HG03039 (cell line): ENCODE measurements at regions not wholly inside any gene's neighbourhood (a gene's known extent, or its start where the extent isn't known, plus 50 kb on each side); places are given as distances from the start of the nearest gene placed in this dataset.
"Not testable (repeated sequence)": the region's sequence is repeated elsewhere in the genome, so short reads cannot be mapped to it uniquely, and the experiment has no call there.

ENCODE experiments used
- ATAC-seq: cut with Tn5 transposase; IDR thresholded peaks from one replicate; pipeline ENCODE4 v1.9.1; 2021; ENCODE audit warnings: mild to moderate bottlenecking, moderate library complexity; ENCODE audit not compliant: unreplicated experiment

DNA sequence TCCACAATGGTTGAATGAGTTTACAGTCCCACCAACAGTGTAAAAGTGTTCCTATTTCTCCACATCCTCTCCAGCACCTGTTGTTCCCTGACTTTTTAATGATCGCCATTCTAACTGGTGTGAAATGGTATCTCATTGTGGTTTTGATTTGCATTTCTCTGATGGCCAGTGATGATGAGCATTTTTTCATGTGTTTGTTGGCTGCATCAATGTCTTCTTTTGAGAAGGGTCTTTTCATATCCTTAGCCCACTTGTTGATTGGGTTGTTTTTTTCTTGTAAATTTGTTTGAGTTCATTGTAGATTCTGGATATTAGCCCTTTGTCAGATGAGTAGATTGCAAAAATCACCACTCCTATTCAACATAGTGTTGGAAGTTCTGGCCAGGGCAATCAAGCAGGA lies 287.6 kb upstream of the RASGRP1 start:
- ATAC-seq = not testable (repeated sequence)

DNA sequence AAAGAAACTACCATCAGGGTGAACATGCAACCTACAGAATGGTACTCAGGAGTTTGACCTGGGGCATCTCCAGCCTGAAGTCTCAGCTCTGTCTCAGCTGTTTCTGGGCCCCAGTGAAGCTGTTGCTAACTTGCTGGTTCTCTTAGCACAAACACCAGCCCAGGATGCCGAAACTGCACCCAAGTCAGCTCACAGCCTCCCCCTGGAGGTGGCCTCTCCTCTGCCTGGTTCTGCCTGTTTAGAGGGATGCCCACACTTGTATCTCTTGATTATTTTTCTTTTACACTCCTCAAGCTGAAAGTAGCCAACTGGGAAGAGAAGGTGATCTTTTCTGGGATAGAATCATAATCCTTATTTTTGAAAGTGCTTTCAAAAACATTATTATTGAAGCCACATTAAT lies 289.0 kb upstream of the RASGRP1 start:
- no peak for ATAC-seq

DNA sequence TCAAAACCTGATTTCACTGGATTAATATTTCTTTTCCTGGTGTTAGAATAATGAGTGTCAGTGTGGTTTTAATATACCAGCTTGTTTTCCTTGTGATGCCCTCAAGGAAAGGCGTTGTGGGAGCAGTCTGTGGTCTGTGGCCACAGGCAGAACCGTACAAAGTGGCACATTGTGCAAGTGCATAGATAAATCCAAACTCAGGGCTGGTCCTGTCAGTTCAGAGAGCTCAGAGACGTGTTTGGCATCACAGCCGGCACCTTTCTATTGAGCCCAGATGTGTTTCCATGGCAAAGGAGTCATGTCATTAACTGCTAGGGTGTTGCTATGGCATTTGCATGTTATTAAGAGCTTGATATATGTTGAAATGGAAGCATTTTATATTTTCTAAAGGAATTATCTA lies 289.9 kb upstream of the RASGRP1 start:
- ATAC-seq = no peak

DNA sequence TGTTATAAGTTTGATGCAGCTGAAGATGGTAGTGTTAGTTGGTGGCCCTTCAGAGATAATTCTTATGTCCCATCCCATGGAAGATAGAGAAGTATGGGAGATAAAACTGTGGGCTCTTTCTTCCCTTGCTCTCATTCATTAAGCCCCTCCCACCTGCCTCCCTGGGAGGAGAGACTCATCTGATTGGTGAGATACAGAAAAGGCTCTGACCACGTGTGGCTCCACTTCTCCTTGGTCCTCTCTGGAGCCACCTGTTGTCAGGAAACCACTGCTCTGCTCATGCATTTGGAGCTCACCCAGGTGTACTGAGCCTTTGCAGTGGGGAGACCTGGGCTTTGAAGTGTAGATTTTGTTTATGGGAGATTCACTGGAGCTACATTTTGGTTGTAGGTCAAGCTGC lies 293.2 kb upstream of the RASGRP1 start:
- ATAC-seq = no peak

DNA sequence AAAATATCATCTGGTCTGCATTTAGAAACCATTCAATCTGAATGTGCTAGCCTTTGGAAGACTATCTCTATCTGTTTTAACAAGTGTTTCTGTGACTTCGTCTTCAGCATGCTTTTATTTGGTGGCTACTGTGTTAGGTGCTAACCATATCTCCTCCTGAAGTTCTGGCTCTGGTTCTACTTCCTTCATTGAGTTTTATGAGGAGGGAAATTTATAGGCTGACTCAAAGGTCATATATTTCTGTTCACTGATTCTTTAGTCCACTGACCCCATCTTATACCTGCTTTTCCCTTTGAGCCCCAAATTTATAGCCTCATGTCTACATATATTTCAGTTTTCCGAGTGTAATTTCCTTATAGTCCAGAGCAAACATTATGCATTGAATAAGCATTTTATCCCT lies 295.0 kb upstream of the RASGRP1 start:
- no peak for ATAC-seq

DNA sequence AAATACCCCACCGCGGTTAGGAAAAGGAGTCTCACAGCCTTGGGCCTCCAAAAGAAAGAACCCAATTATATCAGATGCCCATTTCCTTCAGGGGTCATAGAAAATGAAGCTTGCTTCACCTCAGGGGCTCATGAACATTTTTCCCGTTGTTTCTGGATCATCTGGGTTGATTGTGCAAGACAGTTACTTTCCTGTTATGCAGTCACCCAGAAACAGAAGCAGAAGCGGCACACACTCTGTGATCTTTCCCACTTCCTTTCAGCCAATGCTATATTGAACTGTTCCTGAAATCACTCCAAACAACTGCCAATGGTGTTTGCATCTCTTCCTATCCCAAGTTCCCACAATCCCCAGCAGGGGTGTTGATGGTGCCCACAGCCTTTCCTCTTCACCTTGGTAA lies 295.6 kb upstream of the RASGRP1 start:
- ATAC-seq = no peak

DNA sequence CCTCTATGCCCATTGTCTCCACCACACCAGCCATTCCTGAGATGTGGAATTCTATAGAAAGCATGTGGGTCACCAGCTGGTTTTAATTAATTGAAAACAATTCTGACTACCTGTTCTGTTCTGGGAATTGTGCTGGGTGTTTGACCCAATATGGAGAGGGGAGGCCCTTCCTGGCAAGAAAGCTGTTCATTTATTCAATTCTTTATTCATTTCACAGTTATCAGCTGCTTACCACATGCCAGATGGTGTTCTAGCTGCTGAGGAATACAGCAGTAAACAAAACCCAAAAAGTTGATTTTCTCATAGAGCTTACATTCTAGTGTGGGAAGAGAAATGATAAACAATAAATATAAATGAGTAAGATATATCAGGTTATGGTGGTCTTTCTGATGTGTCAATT lies 296.1 kb upstream of the RASGRP1 start:
- ATAC-seq = no peak

DNA sequence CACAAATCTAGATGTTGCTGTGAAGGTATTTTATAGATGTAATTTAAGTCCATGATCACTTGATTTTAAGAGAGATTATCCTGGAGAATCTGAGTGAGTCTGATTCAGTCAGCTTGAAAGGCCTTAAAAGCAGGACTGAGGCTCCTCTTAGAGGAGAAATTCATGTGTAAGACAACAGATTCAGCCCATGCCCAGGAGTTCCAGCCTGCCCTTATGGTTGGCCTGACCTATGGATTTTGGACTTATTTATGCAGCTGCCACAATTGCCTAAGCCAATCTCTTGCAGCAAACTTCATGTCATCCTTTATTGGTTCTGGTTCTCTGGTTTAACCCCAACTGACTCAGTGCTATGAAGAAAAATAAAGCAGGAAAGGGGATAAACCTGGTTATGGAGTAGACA lies 296.5 kb upstream of the RASGRP1 start:
- ATAC-seq = no peak

DNA sequence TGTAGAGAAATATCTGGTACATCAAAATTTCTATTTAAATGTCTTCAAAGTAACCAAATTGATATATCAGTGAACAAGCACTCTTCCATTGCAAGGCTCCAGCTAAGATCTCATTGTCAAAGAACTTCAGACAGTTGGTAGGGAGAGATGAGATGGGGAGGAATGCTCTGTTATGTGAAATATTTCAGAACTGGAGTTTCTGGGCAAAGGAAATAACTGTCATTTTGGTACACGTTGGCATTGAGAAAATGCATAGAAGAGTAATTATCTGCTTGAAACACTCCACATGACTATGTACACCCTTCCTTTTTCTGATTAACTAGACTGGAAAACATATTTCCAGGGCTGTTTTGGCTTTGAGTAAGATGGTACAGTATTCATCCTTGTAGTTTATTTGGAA lies 297.5 kb upstream of the RASGRP1 start:
- ATAC-seq = no peak

DNA sequence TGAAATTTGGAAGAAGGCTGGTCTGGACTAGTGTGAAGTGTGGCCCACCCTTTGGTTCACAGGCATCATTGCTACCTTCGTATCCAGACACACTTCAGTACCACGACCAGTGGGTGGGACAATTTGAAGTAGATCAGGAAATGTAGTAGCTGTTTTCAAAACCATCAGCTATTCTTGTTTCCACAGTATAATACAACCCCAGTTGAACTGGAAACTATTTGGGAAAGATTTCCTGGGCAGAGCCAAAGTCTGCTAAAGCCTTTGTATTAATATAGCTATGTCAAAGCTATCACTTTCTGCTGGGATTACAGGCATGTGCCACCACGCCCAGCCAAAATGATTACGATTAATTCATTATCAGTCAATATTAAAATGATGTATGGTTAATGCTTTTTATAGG lies 298.8 kb upstream of the RASGRP1 start:
- no peak for ATAC-seq

DNA sequence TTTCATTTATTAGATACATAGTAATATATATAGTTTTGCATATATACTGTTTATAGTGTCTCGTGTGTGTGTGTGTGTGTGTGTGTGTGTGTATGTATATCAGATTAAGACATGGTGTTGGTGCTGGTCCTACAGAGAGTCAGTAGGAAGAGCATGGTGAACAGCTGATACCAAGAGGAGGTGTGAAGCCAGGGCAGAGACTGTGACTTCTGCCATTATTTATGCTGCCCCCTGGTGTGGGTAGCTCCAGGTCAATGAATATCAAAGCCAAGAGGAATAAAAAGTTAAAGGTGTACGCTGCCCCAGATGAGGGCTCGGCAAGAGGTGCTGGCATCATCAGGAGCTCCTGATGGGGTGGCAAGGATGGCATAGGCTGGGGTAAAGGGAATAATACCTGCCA lies 299.5 kb upstream of the RASGRP1 start:
- ATAC-seq = no peak

DNA sequence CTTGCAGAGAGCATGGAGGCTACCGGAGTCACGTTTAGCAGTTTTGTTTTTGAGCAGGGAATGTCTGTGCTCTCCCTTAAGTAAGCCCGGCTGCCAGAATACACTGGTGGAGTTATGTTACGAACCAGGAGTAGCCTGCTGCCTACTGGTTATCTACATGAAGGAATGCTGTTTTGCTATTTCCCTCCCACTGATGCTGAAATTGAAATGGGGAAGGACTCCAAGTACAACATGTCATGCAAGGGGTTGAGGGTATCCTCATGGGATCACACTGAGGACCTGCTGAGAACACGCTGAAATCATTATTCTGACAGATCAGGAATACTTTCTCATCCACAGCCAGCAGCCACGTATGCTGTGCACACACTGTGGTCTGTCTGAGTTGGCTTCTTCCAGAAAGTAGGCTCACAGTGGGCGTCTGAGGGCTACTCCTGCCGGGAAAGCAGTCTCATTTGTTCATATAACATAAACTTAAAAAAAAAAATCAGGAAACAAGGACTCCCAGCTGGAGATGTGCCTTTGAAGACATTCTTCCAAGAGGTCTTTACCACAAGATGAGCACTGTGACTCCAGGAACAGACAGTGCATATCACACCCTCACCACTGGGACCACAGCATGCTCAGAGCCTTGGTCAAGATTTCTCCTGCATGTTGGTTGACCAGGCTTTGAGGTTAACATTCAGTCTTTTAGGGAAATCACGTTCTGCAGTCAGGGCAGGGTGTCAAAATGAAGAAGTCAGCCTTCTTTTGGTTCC lies 300.4 kb upstream of the RASGRP1 start:
- ATAC-seq = no peak

DNA sequence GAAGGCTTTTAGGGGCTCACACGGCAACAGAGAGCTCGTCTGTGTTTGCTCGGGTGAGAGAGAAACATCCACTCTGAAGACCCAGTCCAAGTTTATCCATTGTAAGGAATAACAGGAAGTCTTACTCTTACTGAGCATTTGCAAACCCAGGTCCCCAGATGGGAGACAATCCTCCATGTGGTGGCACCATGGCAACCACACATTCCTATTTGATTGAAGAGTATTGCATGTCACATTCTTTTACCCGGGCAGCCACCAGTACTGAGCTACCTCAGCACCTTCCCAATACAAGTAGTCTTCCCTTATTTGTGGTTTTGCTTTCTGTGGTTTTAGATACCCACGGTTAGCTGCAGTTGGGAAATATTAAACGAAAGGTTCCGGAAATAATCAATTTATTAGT lies 302.9 kb upstream of the RASGRP1 start:
- no peak for ATAC-seq

DNA sequence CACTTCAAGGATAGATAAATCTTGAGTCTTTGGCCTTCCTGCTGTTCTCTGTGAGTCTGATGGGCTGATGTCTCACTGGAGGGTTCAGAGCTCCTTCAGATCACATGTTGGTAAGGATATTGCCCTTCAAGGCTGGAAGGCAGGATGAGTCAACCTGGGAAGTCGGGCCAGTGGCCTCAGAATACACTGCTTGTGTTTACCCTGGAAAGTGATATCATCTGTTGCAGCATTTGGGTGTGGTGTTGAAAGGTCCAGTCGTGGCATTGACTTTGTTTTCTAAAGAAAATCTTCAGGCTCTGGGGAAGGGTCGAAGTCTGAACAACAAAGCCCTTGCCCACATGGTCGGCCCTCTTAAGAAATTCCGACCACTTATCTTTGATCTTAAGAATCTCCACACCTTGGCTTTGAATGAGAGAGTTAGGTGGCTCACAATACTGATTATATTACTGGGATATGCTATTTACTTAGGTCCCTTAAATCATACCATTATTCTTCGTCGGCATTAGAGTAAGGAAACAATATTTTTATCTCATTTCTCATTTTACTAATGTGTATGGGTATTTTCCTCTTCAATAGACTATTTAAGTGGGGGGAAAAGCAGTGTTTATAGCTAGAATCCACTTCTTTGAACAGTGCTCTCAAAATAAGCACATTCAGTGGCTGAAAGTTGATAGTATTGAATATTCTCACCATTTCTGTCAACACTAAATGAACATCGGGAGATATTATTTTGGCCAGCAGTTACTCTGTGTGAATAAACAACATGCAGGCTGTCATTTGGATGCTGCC lies 303.9 kb upstream of the RASGRP1 start:
- no peak for ATAC-seq

DNA sequence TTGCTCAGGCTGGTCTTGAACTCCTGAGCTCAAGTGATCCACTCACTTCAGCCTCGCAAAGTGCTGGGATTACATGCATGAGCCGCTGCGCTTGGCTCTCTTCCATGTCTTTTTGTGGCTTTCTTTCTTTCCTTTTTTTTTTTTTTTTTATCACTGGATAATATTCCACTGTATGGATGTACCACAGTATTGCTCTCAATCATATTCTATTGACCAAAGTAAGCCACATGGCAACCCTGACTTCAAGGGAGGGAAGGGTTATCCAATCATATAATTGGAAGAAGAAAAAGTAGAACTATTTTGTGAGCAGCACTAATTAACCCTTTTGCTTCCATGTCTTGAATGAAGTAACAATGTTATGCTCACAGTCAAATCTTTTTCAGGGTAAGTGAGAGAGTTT lies 307.0 kb upstream of the RASGRP1 start:
- ATAC-seq = no peak

DNA sequence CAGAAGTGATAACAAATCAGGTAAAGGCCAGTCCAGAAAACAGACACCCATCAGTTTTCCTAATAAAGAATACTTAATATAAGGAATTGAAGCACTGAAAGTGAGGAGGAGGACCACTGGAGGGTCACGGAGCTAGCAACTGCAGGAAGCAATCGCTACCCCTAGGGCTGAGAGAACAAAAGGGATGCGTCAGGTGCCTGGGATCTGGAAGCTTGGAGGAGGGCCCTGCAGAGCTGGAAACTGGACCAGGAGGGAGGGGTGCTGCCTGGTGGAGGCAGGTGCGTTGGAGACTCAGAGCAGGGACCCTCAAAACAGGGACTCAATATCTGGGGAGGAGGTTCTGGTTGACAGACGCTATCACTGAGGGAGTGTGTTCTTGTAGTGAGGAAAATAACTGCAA lies 308.1 kb upstream of the RASGRP1 start:
- ATAC-seq = no peak

DNA sequence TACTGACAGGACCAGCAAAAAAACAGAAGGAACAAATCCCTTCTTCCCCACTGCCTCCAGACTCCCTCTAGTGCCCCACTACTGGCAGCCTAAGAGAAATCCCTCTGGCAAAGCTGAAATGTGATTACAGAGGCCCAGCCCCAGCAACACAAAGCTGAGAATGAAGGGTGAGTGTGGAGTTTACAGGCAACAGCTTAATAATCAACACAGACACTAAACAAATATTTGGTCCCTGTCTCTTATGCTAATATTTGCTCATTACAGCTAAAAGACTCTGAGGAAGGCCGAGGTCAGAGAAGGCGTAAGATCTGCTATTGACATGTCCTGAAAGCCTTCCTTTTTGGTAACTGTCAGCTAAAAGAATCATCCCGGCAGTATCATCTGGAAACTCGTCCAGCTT lies 308.5 kb upstream of the RASGRP1 start:
- no peak for ATAC-seq

DNA sequence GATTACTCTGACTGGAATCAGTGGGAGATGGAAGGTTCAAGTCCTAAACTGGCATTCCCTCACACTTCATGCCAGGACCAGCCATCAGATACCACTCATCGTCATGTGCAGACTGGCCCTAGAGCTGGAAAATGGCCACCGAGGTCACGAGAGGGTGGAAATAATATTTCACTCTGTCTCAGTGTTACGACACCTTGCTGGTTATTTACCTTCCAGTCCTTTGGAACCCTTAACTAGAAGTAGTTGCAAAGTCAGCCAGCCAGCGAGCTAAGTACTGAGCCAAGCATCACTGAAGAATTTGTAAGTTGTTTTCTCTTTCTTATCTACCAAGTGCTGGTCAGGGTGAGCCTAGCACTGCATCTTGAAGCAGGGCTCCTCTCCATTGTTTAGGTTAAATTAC lies 309.9 kb upstream of the RASGRP1 start:
- no peak for ATAC-seq

DNA sequence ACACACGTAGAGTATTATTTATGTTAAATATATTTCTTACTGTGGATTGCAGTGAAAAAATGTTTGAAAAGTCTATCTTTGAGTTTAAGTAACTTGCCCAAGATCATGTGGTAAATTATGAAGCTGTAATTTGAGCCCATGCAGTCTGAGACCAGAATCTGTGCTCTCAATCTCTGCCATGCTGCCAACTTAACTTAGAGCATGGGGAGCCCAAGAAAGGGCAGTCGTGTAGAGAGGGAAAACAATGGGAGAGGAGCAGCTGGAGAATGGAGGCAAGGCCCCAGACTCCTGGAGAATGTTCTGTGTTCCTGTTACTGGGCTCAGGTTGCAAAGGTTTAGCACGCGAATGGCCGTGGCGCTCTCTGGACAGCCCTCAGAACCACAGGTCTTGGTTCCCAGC lies 311.6 kb upstream of the RASGRP1 start:
- ATAC-seq = no peak

DNA sequence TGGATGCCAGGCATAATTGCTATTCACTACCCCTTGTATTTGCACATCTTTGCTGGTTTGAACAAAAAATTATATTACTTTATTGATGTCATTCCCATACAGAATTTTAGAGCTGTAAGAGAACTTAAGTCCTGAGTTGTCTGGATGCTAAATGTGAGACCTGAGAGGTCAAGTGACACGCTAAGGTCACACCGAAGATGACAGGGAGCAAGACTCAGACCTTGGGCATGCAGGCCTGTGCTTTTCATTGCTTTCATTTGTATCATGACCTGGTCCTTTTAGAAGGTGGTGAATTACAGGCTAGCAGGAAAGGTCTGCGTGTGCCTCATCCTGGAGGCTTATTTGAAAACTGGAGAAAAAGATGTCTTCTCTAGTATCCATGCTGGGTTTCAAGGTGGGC lies 312.0 kb upstream of the RASGRP1 start:
- no peak for ATAC-seq

DNA sequence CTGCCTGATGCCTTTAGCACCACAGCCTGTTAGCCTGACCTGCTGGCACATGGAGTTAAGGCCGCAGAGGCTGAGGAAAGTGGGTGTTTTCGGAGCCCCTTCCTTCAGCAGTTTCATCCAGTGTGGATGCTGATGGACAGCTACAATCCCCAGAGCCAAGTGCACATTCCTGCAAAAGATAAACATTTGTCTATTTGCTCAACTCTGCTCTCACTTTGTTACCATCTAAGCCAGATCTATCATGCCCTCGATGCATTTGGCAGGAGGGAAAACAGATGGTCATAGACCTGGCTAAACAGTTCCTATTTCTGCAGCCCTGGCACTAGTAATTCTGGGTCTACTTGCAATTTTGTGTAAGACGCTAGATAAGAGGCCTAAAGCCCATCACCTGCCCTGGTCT lies 312.9 kb upstream of the RASGRP1 start:
- no peak for ATAC-seq

DNA sequence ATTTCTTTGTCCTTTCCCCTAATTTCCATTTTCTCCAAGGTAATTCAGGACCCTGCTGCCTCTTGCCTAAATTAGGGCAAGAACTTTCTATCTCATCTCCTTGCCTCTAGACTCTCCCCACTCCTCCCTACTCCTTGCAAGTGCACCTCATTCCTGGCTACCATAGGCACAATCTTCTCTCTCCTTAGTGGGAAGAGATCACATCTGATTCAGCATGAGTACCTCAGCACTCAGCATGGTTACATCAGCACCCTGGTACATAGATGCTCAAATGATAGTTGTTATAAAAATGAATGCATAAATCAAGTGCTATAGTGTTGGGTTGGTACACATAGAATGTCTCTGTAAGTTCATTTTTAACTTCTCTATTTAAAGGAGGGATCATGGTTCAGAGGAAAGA lies 313.4 kb upstream of the RASGRP1 start:
- no peak for ATAC-seq

DNA sequence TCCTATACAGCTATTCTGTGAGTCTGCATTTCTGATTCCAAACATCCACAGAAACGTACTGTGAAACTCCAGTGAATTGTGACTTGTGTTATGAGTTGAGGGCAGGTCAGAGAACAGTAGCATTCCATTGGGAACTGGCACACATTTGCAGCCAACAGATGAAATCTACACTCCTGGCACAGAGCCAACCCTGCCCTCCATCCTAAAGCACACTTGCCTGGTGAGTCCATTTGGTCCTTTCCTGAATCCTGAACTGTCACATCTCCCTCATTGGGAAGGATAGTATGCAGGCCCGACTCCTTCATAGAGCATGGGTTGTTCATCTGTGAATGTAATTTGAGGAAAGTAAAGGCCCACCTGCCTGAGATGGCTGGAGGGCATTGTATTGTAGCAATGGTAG lies 314.3 kb upstream of the RASGRP1 start:
- no peak for ATAC-seq
